ENCODE measurements at regions not wholly inside any gene's neighbourhood (a gene's known extent, or its start where the extent isn't known, plus 50 kb on each side); places are given as distances from the start of the nearest gene placed in this dataset.

GRCh38 chr6:78589436-78589835 is 277.9 kb upstream of the IRAK1BP1 start:
- TF ChIP-seq POLR2A (IDR thresholded peaks at IDR 0.05) (no peak), EP300 (IDR thresholded peaks at IDR 0.05; ENCODE audit: low read depth) (no peak)

All from transverse colon (tissue), 1 donor.